H1 (cell line): ENCODE measurements at regions not wholly inside any gene's neighbourhood (a gene's known extent, or its start where the extent isn't known, plus 50 kb on each side); places are given as distances from the start of the nearest gene placed in this dataset.
A peak's percentile ranks its signal among the peaks of the same experiment; 100 is the strongest.

Source experiments
- CTCF ChIA-PET: fragments of 300-600 bp; sonication (Branson Sonifier 250); formaldehyde crosslinking; loops from one replicate; lab custom pipeline; 2021; ENCODE audit not compliant: partially characterized antibody; lab: Charles Lee
- POLR2A ChIA-PET: fragments of 300-600 bp; sonication (Branson Sonifier 250); formaldehyde crosslinking; loops from one replicate; lab custom pipeline; 2021; ENCODE audit warnings: inconsistent platforms; ENCODE audit not compliant: partially characterized antibody; lab: Charles Lee
- DNase-seq, 2 experiments: peaks; one replicate each; pipeline versions ENCODE4 v3.0.0 to v3.0.0-alpha.2; 2010 to 2022; ENCODE audit warnings: low spot score in 2 of 2, low read depth in 1 of 2, mixed read lengths in 1 of 2
- FAIRE-seq: peaks from 2 replicates; lab custom pipeline; 2011; peaks lifted over from hg19 to GRCh38; lab: Jason Lieb, UNC
- H2AFZ ChIP-seq: 2 replicates; pipeline ENCODE4 v1.8.1; 2012; ENCODE audit warnings: low read length, inconsistent platforms
- H2AK5ac ChIP-seq: 2 replicates; pipeline ENCODE4 v1.6.1; 2013; ENCODE audit warnings: low read depth, low read length
- H2BK120ac ChIP-seq: replicated peaks from 2 replicates; pipeline ENCODE3; 2013; ENCODE audit warnings: low read depth, low read length, inconsistent platforms
- H2BK12ac ChIP-seq: 2 replicates; pipeline ENCODE4 v1.6.1; 2013; ENCODE audit warnings: low read depth, low read length
- H2BK15ac ChIP-seq: 2 replicates; pipeline ENCODE4 v1.6.1; 2013; ENCODE audit warnings: low read length
- H2BK20ac ChIP-seq: 2 replicates; pipeline ENCODE4 v1.6.1; 2013; ENCODE audit warnings: low read length
- H2BK5ac ChIP-seq: 2 replicates; pipeline ENCODE4 v1.6.1; 2013; ENCODE audit warnings: low read depth, low read length
- H3K14ac ChIP-seq: 2 replicates; pipeline ENCODE4 v1.6.1; 2013; ENCODE audit warnings: inconsistent platforms; ENCODE audit not compliant: insufficient read length
- H3K18ac ChIP-seq: 2 replicates; pipeline ENCODE4 v1.6.1; 2013; ENCODE audit warnings: low read length; ENCODE audit errors: extremely low read depth
- H3K23ac ChIP-seq: 2 replicates; pipeline ENCODE4 v1.6.1; 2013; ENCODE audit warnings: inconsistent platforms; ENCODE audit not compliant: insufficient read length
- H3K23me2 ChIP-seq: 2 replicates; pipeline ENCODE4 v1.6.1; 2013; ENCODE audit warnings: low read depth, low read length
- H3K27ac ChIP-seq: 2 replicates; pipeline ENCODE4 v1.6.1; 2011; ENCODE audit warnings: low read depth, low read length, inconsistent platforms
- H3K27me3 ChIP-seq, 4 experiments: replicated peaks in 1 of 4; 1 replicate in 1 of 4; 2 replicates in 3 of 4; pipeline versions ENCODE4 v1.6.1 to v1.8.1; 2011 to 2013; ENCODE audit warnings: low read length in 3 of 4, mild to moderate bottlenecking in 3 of 4, inconsistent platforms in 2 of 4, mixed read lengths in 2 of 4, moderate library complexity in 1 of 4; ENCODE audit not compliant: control insufficient read depth in 3 of 4, insufficient read depth in 3 of 4; ENCODE audit errors: extremely low read depth in 1 of 4
- H3K36me3 ChIP-seq, 4 experiments: 2 replicates each; pipeline versions ENCODE4 v1.6.1 to v1.8.1; 2011 to 2013; ENCODE audit warnings: mild to moderate bottlenecking in 4 of 4, low read length in 3 of 4, moderate library complexity in 2 of 4, control low read depth in 1 of 4, inconsistent platforms in 1 of 4; ENCODE audit not compliant: insufficient read depth in 4 of 4, control insufficient read depth in 2 of 4
- H3K4ac ChIP-seq: replicated peaks from 2 replicates; pipeline ENCODE3; 2013; ENCODE audit warnings: low read length, low read depth, mixed read lengths, inconsistent platforms; ENCODE audit not compliant: insufficient read length
- H3K4me1 ChIP-seq, 4 experiments: replicated peaks in 1 of 4; 1 replicate in 1 of 4; 2 replicates in 3 of 4; pipeline versions ENCODE4 v1.6.1 to v1.8.1; 2011 to 2013; ENCODE audit warnings: low read length in 3 of 4, inconsistent platforms in 2 of 4, mixed read lengths in 1 of 4; ENCODE audit not compliant: insufficient read depth in 4 of 4, control insufficient read depth in 3 of 4
- H3K4me2 ChIP-seq, 2 experiments: 2 replicates each; pipeline versions ENCODE4 v1.6.1 to v1.8.1; 2011 to 2013; ENCODE audit warnings: low read depth in 2 of 2, low read length in 2 of 2, control low read depth in 1 of 2, inconsistent platforms in 1 of 2, mild to moderate bottlenecking in 1 of 2; ENCODE audit not compliant: insufficient read depth in 1 of 2
- H3K4me3 ChIP-seq, 4 experiments: fragments of 200-600, 300-600 bp in 1 of 4; sonication (generic), shearing (Covaris generic), sonication (Bioruptor Twin) in 1 of 4; 2 replicates each; pipeline versions ENCODE4 v1.5.1 to v1.8.1; 2011 to 2016; ENCODE audit warnings: low read length in 4 of 4, low read depth in 3 of 4, control low read depth in 2 of 4, inconsistent platforms in 2 of 4, mild to moderate bottlenecking in 2 of 4, mixed read lengths in 1 of 4, moderate library complexity in 1 of 4; ENCODE audit not compliant: insufficient read depth in 2 of 4; ENCODE audit errors: extremely low read depth in 1 of 4
- H3K56ac ChIP-seq: replicated peaks from 2 replicates; pipeline ENCODE3; 2013; ENCODE audit warnings: low read depth, mild to moderate bottlenecking, mixed read lengths, low read length, inconsistent platforms; ENCODE audit not compliant: insufficient read length
- H3K79me1 ChIP-seq: 2 replicates; pipeline ENCODE4 v1.6.1; 2013; ENCODE audit warnings: low read depth, low read length, control low read depth
- H3K79me2 ChIP-seq, 2 experiments: 2 replicates each; pipeline versions ENCODE4 v1.6.1 to v1.8.1; 2012 to 2013; ENCODE audit warnings: low read length in 2 of 2, mild to moderate bottlenecking in 2 of 2, inconsistent platforms in 1 of 2; ENCODE audit not compliant: insufficient read depth in 2 of 2, control insufficient read depth in 1 of 2
- H3K9ac ChIP-seq, 4 experiments: replicated peaks in 1 of 4; 1 replicate in 1 of 4; 2 replicates in 3 of 4; pipeline versions ENCODE4 v1.6.1 to v1.8.1; 2011 to 2013; ENCODE audit warnings: low read depth in 3 of 4, low read length in 3 of 4, control low read depth in 2 of 4, mild to moderate bottlenecking in 2 of 4, moderate library complexity in 2 of 4, inconsistent platforms in 1 of 4; ENCODE audit errors: extremely low read depth in 1 of 4
- H3K9me3 ChIP-seq, 2 experiments: 2 replicates each; pipeline versions ENCODE4 v1.6.1 to v1.8.1; 2012 to 2013; ENCODE audit warnings: mild to moderate bottlenecking in 2 of 2, moderate library complexity in 2 of 2, control low read depth in 1 of 2, inconsistent platforms in 1 of 2, low read depth in 1 of 2, low read length in 1 of 2, mixed read lengths in 1 of 2; ENCODE audit not compliant: insufficient read depth in 2 of 2
- H4K20me1 ChIP-seq, 2 experiments: replicated peaks in 1 of 2; 2 replicates each; pipeline versions ENCODE3 to v1.8.1; 2011 to 2013; ENCODE audit warnings: inconsistent platforms in 2 of 2, low read length in 2 of 2, mild to moderate bottlenecking in 1 of 2; ENCODE audit not compliant: insufficient read depth in 2 of 2, control insufficient read depth in 1 of 2
- H4K5ac ChIP-seq: 2 replicates; pipeline ENCODE4 v1.6.1; 2013; ENCODE audit warnings: low read length, low read depth, mixed read lengths, inconsistent platforms; ENCODE audit not compliant: insufficient read length
- H4K8ac ChIP-seq: 2 replicates; pipeline ENCODE4 v1.8.0; 2013; ENCODE audit warnings: mild to moderate bottlenecking, moderate library complexity, low read length, inconsistent platforms; ENCODE audit not compliant: insufficient read depth; ENCODE audit errors: extremely low read depth
- H4K91ac ChIP-seq: replicated peaks from 2 replicates; pipeline ENCODE3; 2013; ENCODE audit warnings: low read length, mixed read lengths, inconsistent platforms; ENCODE audit not compliant: insufficient read length
- ATF2 ChIP-seq: IDR thresholded peaks from 2 replicates; pipeline ENCODE4 v1.6.1; 2012; ENCODE audit warnings: low read length, inconsistent platforms
- CBX8 ChIP-seq: fragments of 300-800, 300-1000 bp; sonication (generic); IDR thresholded peaks from 2 replicates; pipeline ENCODE4 v1.7.1; 2016; ENCODE audit warnings: low read depth, low read length, borderline replicate concordance
- FOSL1 ChIP-seq: IDR thresholded peaks from 2 replicates; pipeline ENCODE4 v1.6.1; 2011; ENCODE audit warnings: mild to moderate bottlenecking, low read depth, low read length, moderate library complexity; ENCODE audit not compliant: insufficient read depth
- GABPA ChIP-seq: IDR thresholded peaks from 2 replicates; pipeline ENCODE4 v1.6.1; 2011; ENCODE audit warnings: mild to moderate bottlenecking, low read length, moderate library complexity, borderline replicate concordance; ENCODE audit not compliant: insufficient read depth
- JUN ChIP-seq: IDR thresholded peaks from 2 replicates; pipeline ENCODE4 v1.6.1; 2011; ENCODE audit warnings: low read depth, mild to moderate bottlenecking, improper control_type of control experiment, low read length
- KDM4A ChIP-seq: IDR thresholded peaks from one replicate; pipeline ENCODE4 v1.7.1; 2012; ENCODE audit warnings: low read depth, mild to moderate bottlenecking, moderate library complexity, low read length, inconsistent platforms; ENCODE audit not compliant: severe bottlenecking
- RNF2 ChIP-seq: fragments of 200-900, 300-1000 bp; sonication (generic); IDR thresholded peaks from 2 replicates; pipeline ENCODE4 v1.7.1; 2016; ENCODE audit warnings: borderline replicate concordance, low read depth, mild to moderate bottlenecking, antibody characterized with exemption, low read length; ENCODE audit not compliant: poor library complexity, severe bottlenecking; ENCODE audit errors: missing control alignments
- SIN3A ChIP-seq, 2 experiments: IDR thresholded peaks in 1 of 2; conservative IDR thresholded peaks in 1 of 2; 2 replicates each; pipeline ENCODE4 v1.6.1; 2011 to 2012; ENCODE audit warnings: low read length in 2 of 2, improper control_type of control experiment in 1 of 2, low read depth in 1 of 2, mild to moderate bottlenecking in 1 of 2
- TAF7 ChIP-seq: optimal IDR thresholded peaks from 2 replicates; pipeline ENCODE3; 2011; ENCODE audit warnings: low read depth, mild to moderate bottlenecking, inconsistent platforms, low read length, moderate library complexity, borderline replicate concordance
- WGBS, 2 experiments: shearing (Covaris generic) in 1 of 2; methylation state at CpG; one replicate each; pipeline versions ENCODE4 v1.1.6 to v1.1.7; 2013 to 2015; ENCODE audit warnings: low lambda C conversion rate in 2 of 2, mixed read lengths in 2 of 2, inconsistent platforms in 1 of 2, low coverage in 1 of 2, missing lambda C conversion rate in 1 of 2; ENCODE audit not compliant: insufficient replicate concordance in 2 of 2, insufficient coverage in 1 of 2, insufficient read length in 1 of 2; ENCODE audit errors: extremely low coverage in 1 of 2, missing lambda C conversion rate in 1 of 2; 5-methylcytosine and 5-hydroxymethylcytosine counted together
- TF ChIP-seq, protein P1 (sequence below): IDR thresholded peaks from 2 replicates; pipeline ENCODE4 v1.6.1; 2012; ENCODE audit warnings: inconsistent platforms

DNA sequence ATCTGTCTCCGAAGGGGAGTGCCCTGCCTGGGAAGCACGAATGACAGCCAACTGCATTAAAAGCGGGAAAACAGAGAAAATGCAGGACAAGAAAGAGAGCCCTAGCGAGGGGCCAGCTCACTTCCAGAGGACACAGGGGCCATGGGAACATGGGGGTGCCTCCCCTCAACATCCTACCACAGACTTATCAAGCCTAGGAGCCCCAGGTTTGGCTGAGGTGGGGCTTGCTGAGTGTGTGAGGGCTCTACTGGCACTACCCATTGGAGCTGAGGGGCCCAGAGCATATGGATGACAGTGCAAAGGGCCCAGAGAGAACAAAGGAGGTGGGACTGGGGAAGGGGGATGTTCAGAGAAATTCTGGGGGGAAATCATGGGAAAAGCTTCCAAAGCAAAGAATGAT is 101.8 kb downstream of the PJA1 start:
- no peaks in the 10 kb centered on the region for H3K36me3 ChIP-seq
- no peaks in the 10 kb centered on the region for H3K23me2 ChIP-seq
- H2BK5ac ChIP-seq: no peak overlapping the region
- 100% methylated on average over 4 of the region's 4 CpGs; no CpG with 5 or more reads in 1 of the 2 experiments for WGBS, 2 experiments
- no peaks in the 10 kb centered on the region for H3K9me3 ChIP-seq
- no peak overlapping the region for H2BK12ac ChIP-seq
- H2AK5ac ChIP-seq: no peak overlapping the region
- H3K14ac ChIP-seq: no peak overlapping the region
- DNase-seq (peak in 1 of 2 experiments; percentile 13), FAIRE-seq (no peak)
- no peak overlapping the region for H3K18ac ChIP-seq
- POLR2A ChIA-PET: no interaction called here
- H2BK15ac ChIP-seq: no peak overlapping the region
- H3K23ac ChIP-seq: no peak overlapping the region
- H3K27ac ChIP-seq: no peak overlapping the region
- H2BK20ac ChIP-seq: no peak overlapping the region
- no peak overlapping the region for H4K91ac ChIP-seq
- H4K5ac ChIP-seq: no peak overlapping the region
- H4K20me1 ChIP-seq: no peaks in the 10 kb centered on the region
- no peak overlapping the region for H3K4me3 ChIP-seq
- H3K79me1 ChIP-seq: no peaks in the 10 kb centered on the region
- H3K56ac ChIP-seq: no peak overlapping the region
- H3K27me3 ChIP-seq: no peaks in the 10 kb centered on the region
- H3K4ac ChIP-seq: no peak overlapping the region
- CTCF ChIA-PET: interaction anchor here (1.7 kb wide), 1 partner anchor 241 kb away, joined by 4 read pairs; no protein-coding TSS in a partner anchor
- H3K79me2 ChIP-seq: no peaks in the 10 kb centered on the region
- TF ChIP-seq GABPA: no peak
- no peak for TF ChIP-seq ATF2
- no peak for TF ChIP-seq JUN
- no peak for TF ChIP-seq CBX8
- no peak for TF ChIP-seq RNF2
- no peak for TF ChIP-seq SIN3A (conservative IDR thresholded peaks at IDR 0.05 in 1 of 2, IDR thresholded peaks at IDR 0.05 in 1 of 2; ENCODE audit: low read depth in 1 of 2, low read length in 2 of 2)
- TF ChIP-seq, protein P1, sequence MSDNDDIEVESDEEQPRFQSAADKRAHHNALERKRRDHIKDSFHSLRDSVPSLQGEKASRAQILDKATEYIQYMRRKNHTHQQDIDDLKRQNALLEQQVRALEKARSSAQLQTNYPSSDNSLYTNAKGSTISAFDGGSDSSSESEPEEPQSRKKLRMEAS: no peak
- no peak for TF ChIP-seq TAF7
- no peak for TF ChIP-seq FOSL1
- TF ChIP-seq KDM4A: no peak
- no peak overlapping the region for H2AFZ ChIP-seq
- H2BK120ac ChIP-seq: no peak overlapping the region
- no peak overlapping the region for H3K4me2 ChIP-seq
- H3K4me1 ChIP-seq: no peaks in the 10 kb centered on the region
- H3K9ac ChIP-seq: no peak overlapping the region
- H4K8ac ChIP-seq: no peak overlapping the region
